Sigmoid colon (tissue), 6 donors: ENCODE measurements at regions not wholly inside any gene's neighbourhood (a gene's known extent, or its start where the extent isn't known, plus 50 kb on each side); places are given as distances from the start of the nearest gene placed in this dataset.

Experiments used
- DNase-seq: peaks from one replicate; pipeline ENCODE4 v3.0.0-alpha.2; 2019
- H3K27ac ChIP-seq, 4 donors: fragments of 200-600 bp; sonication (generic); one replicate each; pipeline ENCODE4 v1.5.1; 2016 to 2019; ENCODE audit warnings: mild to moderate bottlenecking in 1 of 4
- H3K27me3 ChIP-seq, 3 donors: fragments of 200-600 bp; sonication (generic); one replicate each; pipeline ENCODE4 v1.5.1; 2019; ENCODE audit warnings: mild to moderate bottlenecking in 1 of 3
- H3K36me3 ChIP-seq, 4 donors: fragments of 200-600 bp; sonication (generic); one replicate each; pipeline ENCODE4 v1.5.1; 2016 to 2019
- H3K4me1 ChIP-seq, 4 donors: fragments of 200-600 bp; sonication (generic); one replicate each; pipeline ENCODE4 v1.5.1; 2017 to 2019
- H3K4me3 ChIP-seq, 4 donors: fragments of 200-600 bp; sonication (generic); one replicate each; pipeline ENCODE4 v1.5.1; 2017 to 2019; ENCODE audit warnings: mild to moderate bottlenecking in 2 of 4, moderate library complexity in 1 of 4
- H3K9me3 ChIP-seq, 4 donors: fragments of 200-600 bp in 3 of 4; sonication (generic) in 3 of 4; one replicate each; pipeline versions ENCODE4 v1.5.1 to v1.6.1; 2013 to 2019
- EP300 ChIP-seq, 4 donors: sonication (generic); formaldehyde crosslinking; IDR thresholded peaks; one replicate each; pipeline ENCODE4 v1.6.1; 2017; ENCODE audit warnings: antibody characterized with exemption in 4 of 4
- POLR2A ChIP-seq, 2 donors: fragments of 450-650 bp; IDR thresholded peaks; one replicate each; pipeline ENCODE4 v1.6.1; 2016; ENCODE audit warnings: antibody characterized with exemption in 2 of 2, mild to moderate bottlenecking in 2 of 2, moderate library complexity in 2 of 2
- POLR2AphosphoS5 ChIP-seq, 4 donors: sonication (generic); formaldehyde crosslinking; IDR thresholded peaks; one replicate each; pipeline ENCODE4 v1.6.1; 2017; ENCODE audit warnings: antibody characterized with exemption in 4 of 4
- WGBS, 2 donors: extraction: QIAGEN DNeasy Blood & Tissue Kit; methylation state at CpG; one replicate each; pipeline ENCODE4 v1.1.7; 2013; 5-methylcytosine and 5-hydroxymethylcytosine counted together
- intact Hi-C: fragments of 100-400 bp; cut with DNase I; formaldehyde crosslinking; loops from one replicate; pipeline ENCODE4 v1.15.1; 2023
- TF ChIP-seq, protein P1 (sequence below), 4 experiments: fragments of 450-650 bp in 3 of 4; fragments of 200-600 bp in 1 of 4; IDR thresholded peaks; one replicate each; pipeline ENCODE4 v1.5.1; 2016 to 2019; ENCODE audit warnings: antibody characterized with exemption in 4 of 4, mild to moderate bottlenecking in 3 of 4, moderate library complexity in 2 of 4
- donor health status: healthy with polysubstance abuse.
- donor health status: healthy.

DNA sequence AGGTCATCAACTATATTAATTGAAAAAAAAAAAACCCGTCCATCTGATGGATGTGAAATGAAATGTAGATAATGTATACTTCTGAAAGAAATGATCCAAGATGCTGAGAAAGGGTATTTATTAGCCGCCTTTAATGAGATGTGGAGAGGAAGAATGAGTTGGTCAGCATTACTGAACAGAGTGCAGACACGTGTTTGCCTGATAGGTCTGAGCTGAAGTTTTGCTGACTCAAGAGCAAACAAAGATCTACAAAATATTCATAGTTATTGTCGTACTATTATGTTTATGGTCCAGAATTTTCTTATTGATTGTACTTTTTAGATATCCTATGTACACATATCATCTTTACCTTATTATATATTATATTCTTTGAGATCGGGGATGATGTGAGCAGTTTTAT lies 235.3 kb downstream of the RDH14 start:
- Histone ChIP-seq H3K27me3 (no peaks in the 10 kb centered on the region), H3K27ac (no peak overlapping the region), H3K9me3 (no peaks in the 10 kb centered on the region), H3K4me1 (no peaks in the 10 kb centered on the region), H3K36me3 (no peaks in the 10 kb centered on the region), H3K4me3 (no peak overlapping the region)
- intact Hi-C loops, result no loop called here
- TF ChIP-seq POLR2A (IDR thresholded peaks at IDR 0.05) (no peak), POLR2AphosphoS5 (IDR thresholded peaks at IDR 0.05) (no peak), EP300 (IDR thresholded peaks at IDR 0.05) (no peak)
- TF ChIP-seq, protein P1, sequence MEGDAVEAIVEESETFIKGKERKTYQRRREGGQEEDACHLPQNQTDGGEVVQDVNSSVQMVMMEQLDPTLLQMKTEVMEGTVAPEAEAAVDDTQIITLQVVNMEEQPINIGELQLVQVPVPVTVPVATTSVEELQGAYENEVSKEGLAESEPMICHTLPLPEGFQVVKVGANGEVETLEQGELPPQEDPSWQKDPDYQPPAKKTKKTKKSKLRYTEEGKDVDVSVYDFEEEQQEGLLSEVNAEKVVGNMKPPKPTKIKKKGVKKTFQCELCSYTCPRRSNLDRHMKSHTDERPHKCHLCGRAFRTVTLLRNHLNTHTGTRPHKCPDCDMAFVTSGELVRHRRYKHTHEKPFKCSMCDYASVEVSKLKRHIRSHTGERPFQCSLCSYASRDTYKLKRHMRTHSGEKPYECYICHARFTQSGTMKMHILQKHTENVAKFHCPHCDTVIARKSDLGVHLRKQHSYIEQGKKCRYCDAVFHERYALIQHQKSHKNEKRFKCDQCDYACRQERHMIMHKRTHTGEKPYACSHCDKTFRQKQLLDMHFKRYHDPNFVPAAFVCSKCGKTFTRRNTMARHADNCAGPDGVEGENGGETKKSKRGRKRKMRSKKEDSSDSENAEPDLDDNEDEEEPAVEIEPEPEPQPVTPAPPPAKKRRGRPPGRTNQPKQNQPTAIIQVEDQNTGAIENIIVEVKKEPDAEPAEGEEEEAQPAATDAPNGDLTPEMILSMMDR (IDR thresholded peaks at IDR 0.05), result no peak
- DNase-seq, result no peak
- WGBS, 2 donors, result 47 to 71% methylated on average over 5 of the region's 5 CpGs

DNA sequence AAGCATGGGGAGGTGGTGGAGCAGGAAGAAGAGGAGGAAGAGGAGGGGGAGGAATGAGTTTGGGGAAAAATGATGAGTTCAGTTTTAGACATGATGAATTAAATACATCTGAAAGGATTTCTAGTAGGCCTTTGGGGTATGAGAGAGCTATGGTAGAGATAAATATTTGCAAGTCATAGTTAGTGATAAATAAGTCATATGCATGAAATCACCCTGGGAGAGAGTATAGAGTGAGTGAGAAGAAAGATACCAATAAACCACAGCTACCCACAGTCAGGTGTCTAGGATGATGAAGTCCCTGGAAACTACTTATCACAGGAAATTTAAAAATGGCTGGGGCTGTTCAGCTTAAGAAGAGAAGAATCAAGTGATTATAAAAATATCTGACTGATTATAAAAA lies 240.5 kb downstream of the RDH14 start:
- Histone ChIP-seq H3K9me3 (no peaks in the 10 kb centered on the region), H3K27me3 (no peaks in the 10 kb centered on the region), H3K27ac (no peak overlapping the region), H3K4me3 (no peak overlapping the region), H3K36me3 (no peaks in the 10 kb centered on the region), H3K4me1 (no peaks in the 10 kb centered on the region)
- TF ChIP-seq POLR2AphosphoS5 (IDR thresholded peaks at IDR 0.05), result no peak
- no peak for TF ChIP-seq POLR2A (IDR thresholded peaks at IDR 0.05)
- TF ChIP-seq EP300 (IDR thresholded peaks at IDR 0.05), result no peak
- TF ChIP-seq, protein P1 (IDR thresholded peaks at IDR 0.05), result no peak
- intact Hi-C loops, result no loop called here
- no peak for DNase-seq

DNA sequence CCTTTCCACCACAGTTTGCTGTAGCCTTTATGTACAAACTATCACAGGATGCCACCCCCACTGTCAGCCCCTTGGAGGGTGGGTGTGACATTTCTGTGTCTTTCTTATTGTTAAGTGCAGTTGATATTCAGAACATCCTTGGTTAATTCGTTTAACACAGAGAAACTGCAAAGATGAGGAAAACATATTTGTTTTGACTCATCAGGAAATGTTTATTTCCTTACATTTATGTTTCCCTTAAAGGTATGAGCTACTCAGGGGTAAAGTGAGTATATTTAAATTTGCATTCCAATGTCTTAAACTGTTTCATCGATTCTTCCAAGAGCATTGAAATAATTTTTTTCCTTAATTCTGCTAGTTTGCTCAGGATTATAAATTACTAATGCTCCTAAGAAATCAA lies 243.4 kb downstream of the RDH14 start:
- no peaks in the 10 kb centered on the region for H3K36me3 ChIP-seq
- H3K4me3 ChIP-seq, result no peak overlapping the region
- H3K4me1 ChIP-seq, result no peaks in the 10 kb centered on the region
- intact Hi-C loops, result no loop called here
- 42 to 64% methylated on average over 2 of the region's 2 CpGs for WGBS, 2 donors
- DNase-seq, result no peak
- no peak overlapping the region for H3K27ac ChIP-seq
- peaks cover 0 to 4% (median 0%) of the 10 kb centered on the region in 4 donors for H3K9me3 ChIP-seq
- no peaks in the 10 kb centered on the region for H3K27me3 ChIP-seq
- no peak for TF ChIP-seq POLR2AphosphoS5 (IDR thresholded peaks at IDR 0.05)
- TF ChIP-seq POLR2A (IDR thresholded peaks at IDR 0.05), result no peak

DNA sequence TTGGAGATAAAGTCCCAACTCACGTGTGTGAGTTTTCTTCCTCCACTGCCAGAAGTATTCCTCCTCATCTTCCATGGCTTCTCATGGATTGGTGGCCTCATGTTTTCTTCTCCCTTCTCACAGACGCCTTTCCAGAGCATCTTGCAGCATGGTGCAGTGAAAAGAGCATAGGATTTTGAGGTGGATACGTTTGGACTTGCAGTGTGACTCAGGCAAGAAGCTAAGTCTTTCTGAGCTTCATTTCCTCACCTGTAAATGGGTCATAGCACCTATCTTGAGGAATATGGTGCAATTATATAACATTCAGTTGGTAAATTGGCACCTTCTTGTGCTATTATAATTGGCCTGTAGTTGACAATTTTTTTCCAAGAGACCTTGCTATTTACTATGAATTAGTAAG lies 247.6 kb downstream of the RDH14 start:
- no peak for TF ChIP-seq POLR2AphosphoS5 (IDR thresholded peaks at IDR 0.05)
- TF ChIP-seq, protein P1 (IDR thresholded peaks at IDR 0.05), result no peak
- TF ChIP-seq EP300 (IDR thresholded peaks at IDR 0.05), result no peak
- TF ChIP-seq POLR2A (IDR thresholded peaks at IDR 0.05), result no peak
- DNase-seq, result no peak
- Histone ChIP-seq H3K27me3 (no peaks in the 10 kb centered on the region), H3K36me3 (no peaks in the 10 kb centered on the region), H3K9me3 (peaks cover 0 to 4% (median 0%) of the 10 kb centered on the region in 4 donors), H3K4me3 (no peak overlapping the region), H3K27ac (no peak overlapping the region), H3K4me1 (no peaks in the 10 kb centered on the region)
- intact Hi-C loops, result no loop called here
- 49 to 78% methylated on average over 3 of the region's 3 CpGs for WGBS, 2 donors

DNA sequence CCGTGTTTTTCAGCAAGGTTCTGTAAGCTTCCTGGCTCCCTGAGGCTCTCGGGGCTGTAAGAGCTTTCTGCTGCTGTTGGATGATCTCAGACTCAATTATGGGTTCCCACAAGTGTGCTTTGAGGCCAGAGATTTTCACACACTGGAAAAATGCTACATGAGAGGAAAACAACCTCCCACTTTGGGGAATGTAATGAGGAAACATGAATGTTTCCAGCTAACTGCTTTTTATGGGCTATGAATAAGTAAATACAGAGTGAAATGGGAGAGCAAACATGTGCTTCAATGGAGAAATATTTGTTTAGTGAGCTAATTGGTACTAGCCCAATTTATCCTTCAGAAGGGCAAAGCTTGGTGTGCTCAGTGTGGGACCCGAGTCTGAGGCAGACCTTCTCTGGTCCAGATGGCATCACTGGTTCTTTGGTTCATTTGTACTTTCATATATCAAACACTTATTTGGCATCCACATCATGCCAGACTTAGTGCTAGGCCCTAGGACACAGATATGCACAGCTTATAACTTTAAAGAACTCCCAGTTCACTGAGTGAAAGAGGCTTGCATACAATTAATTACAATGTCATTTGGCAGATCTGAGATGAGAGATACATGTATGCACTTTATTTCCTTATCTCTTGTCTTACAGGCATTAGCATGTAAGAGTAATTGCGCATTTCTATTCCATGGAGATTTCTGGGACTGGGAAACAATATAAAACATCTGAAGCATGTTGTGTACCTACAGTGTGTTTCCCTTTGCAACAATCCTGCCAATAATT lies 248.8 kb downstream of the RDH14 start:
- TF ChIP-seq EP300 (IDR thresholded peaks at IDR 0.05), result no peak
- TF ChIP-seq, protein P1 (IDR thresholded peaks at IDR 0.05), result no peak
- TF ChIP-seq POLR2AphosphoS5 (IDR thresholded peaks at IDR 0.05), result no peak
- TF ChIP-seq POLR2A (IDR thresholded peaks at IDR 0.05), result no peak
- Histone ChIP-seq H3K4me3 (no peak overlapping the region), H3K4me1 (no peaks in the 10 kb centered on the region), H3K27me3 (no peaks in the 10 kb centered on the region), H3K36me3 (no peaks in the 10 kb centered on the region), H3K9me3 (peaks cover 0 to 4% (median 0%) of the 10 kb centered on the region in 4 donors), H3K27ac (no peak overlapping the region)
- DNase-seq, result no peak
- WGBS, 2 donors, result 32 to 60% methylated on average over 4 of the region's 4 CpGs
- intact Hi-C loops, result no loop called here
